B cell (primary cell): ENCODE measurements at regions not wholly inside any gene's neighbourhood (a gene's known extent, or its start where the extent isn't known, plus 50 kb on each side); places are given as distances from the start of the nearest gene placed in this dataset.

Experiments used
- ATAC-seq: fragments of 200-7000 bp; cut with Tn5 transposase; one replicate; pipeline ENCODE4 v1.10.0; 2021; ENCODE audit warnings: low read depth, mild to moderate bottlenecking, moderate number of reproducible peaks, moderate library complexity
- CTCF ChIA-PET: fragments of 350-600 bp; sonication (Branson Sonifier 250); formaldehyde crosslinking; loops from one replicate; lab custom pipeline; 2021; ENCODE audit warnings: antibody characterized with exemption, inconsistent platforms; lab: Charles Lee
- POLR2A ChIA-PET: fragments of 350-600 bp; sonication (Branson Sonifier 250); formaldehyde crosslinking; loops from one replicate; lab custom pipeline; 2021; ENCODE audit warnings: antibody characterized with exemption; lab: Charles Lee
- DNase-seq: peaks from one replicate; pipeline ENCODE4 v3.0.0; 2013
- H2AFZ ChIP-seq: 2 replicates; pipeline ENCODE4 v1.6.1; 2012; ENCODE audit warnings: mild to moderate bottlenecking, low read depth, low read length; ENCODE audit not compliant: insufficient read depth, poor library complexity, severe bottlenecking
- H3K27ac ChIP-seq, 2 donors: 1 replicate in 1 of 2; 2 replicates in 1 of 2; pipeline ENCODE4 v1.5.1; 2012 to 2013; ENCODE audit warnings: low read length in 2 of 2, mild to moderate bottlenecking in 2 of 2, moderate library complexity in 1 of 2
- H3K27me3 ChIP-seq, 4 experiments: fragments of 200-600 bp in 1 of 4; sonication (generic) in 1 of 4; replicated peaks in 1 of 4; 1 replicate in 2 of 4; 2 replicates in 2 of 4; pipeline versions ENCODE4 v1.6.1 to v1.7.0; 2013 to 2016; ENCODE audit warnings: low read length in 3 of 4, mild to moderate bottlenecking in 2 of 4, mixed read lengths in 1 of 4, moderate library complexity in 1 of 4; ENCODE audit not compliant: insufficient read depth in 4 of 4, control insufficient read depth in 3 of 4; ENCODE audit errors: control extremely low read depth in 1 of 4
- H3K36me3 ChIP-seq, 2 experiments: replicated peaks in 1 of 2; 1 replicate in 1 of 2; 2 replicates in 1 of 2; pipeline versions ENCODE4 v1.6.1 to v1.7.1; 2013; ENCODE audit warnings: low read length in 1 of 2; ENCODE audit not compliant: insufficient read depth in 2 of 2, control insufficient read depth in 1 of 2; ENCODE audit errors: control extremely low read depth in 1 of 2, extremely low read depth in 1 of 2
- H3K4me1 ChIP-seq, 2 donors: fragments of 200-600 bp in 1 of 2; sonication (generic) in 1 of 2; 1 replicate in 1 of 2; 2 replicates in 1 of 2; pipeline versions ENCODE4 v1.5.1 to v1.6.1; 2013 to 2017; ENCODE audit warnings: low read length in 2 of 2; ENCODE audit not compliant: control insufficient read depth in 2 of 2, insufficient read depth in 2 of 2
- H3K4me2 ChIP-seq: replicated peaks from 2 replicates; pipeline ENCODE3; 2012; ENCODE audit warnings: mild to moderate bottlenecking, low read depth, low read length; ENCODE audit not compliant: poor library complexity, severe bottlenecking
- H3K4me3 ChIP-seq, 5 experiments: fragments of 200-600 bp in 1 of 5; sonication (generic) in 1 of 5; 1 replicate in 3 of 5; 2 replicates in 2 of 5; pipeline versions ENCODE4 v1.5.1 to v1.7.0; 2011 to 2016; ENCODE audit warnings: low read length in 4 of 5, mild to moderate bottlenecking in 4 of 5, low read depth in 2 of 5, control low read depth in 1 of 5, moderate library complexity in 1 of 5; ENCODE audit not compliant: insufficient read depth in 1 of 5; ENCODE audit errors: control extremely low read depth in 1 of 5, extremely low read depth in 1 of 5
- H3K79me2 ChIP-seq: fragments of 200-600 bp; sonication (generic); one replicate; pipeline ENCODE4 v1.6.0; 2016; ENCODE audit warnings: low read length; ENCODE audit not compliant: control insufficient read depth, insufficient read depth
- H3K9ac ChIP-seq: fragments of 200-600 bp; sonication (generic); 2 replicates; pipeline ENCODE4 v1.6.1; 2017; ENCODE audit warnings: mild to moderate bottlenecking, low read length, moderate library complexity
- H3K9me3 ChIP-seq, 3 donors: one replicate each; pipeline versions ENCODE4 v1.6.1 to v1.7.1; 2013; ENCODE audit warnings: low read length in 2 of 3; ENCODE audit not compliant: control insufficient read depth in 2 of 3, insufficient read depth in 1 of 3; ENCODE audit errors: control extremely low read depth in 1 of 3
- H4K20me1 ChIP-seq: 2 replicates; pipeline ENCODE4 v1.6.0; 2012; ENCODE audit warnings: mild to moderate bottlenecking, low read length; ENCODE audit not compliant: insufficient read depth, control insufficient read depth, poor library complexity, severe bottlenecking
- H3K27ac Mint-ChIP-seq: one replicate; pipeline ENCODE4 v1.8.0; 2021; ENCODE audit warnings: mixed read lengths
- H3K27me3 Mint-ChIP-seq: one replicate; pipeline ENCODE4 v1.8.0; 2021; ENCODE audit warnings: mixed read lengths
- H3K4me1 Mint-ChIP-seq: one replicate; pipeline ENCODE4 v1.8.0; 2021; ENCODE audit warnings: mixed read lengths
- H3K4me3 Mint-ChIP-seq: one replicate; pipeline ENCODE4 v1.8.0; 2021; ENCODE audit warnings: mixed read lengths
- H3K9me3 Mint-ChIP-seq: one replicate; pipeline ENCODE4 v1.8.0; 2022; ENCODE audit warnings: mixed read lengths; ENCODE audit not compliant: insufficient read depth
- CTCF ChIP-seq: fragments of 200-600 bp; IDR thresholded peaks from one replicate; pipeline ENCODE4 v1.8.0; 2022; ENCODE audit warnings: antibody characterized with exemption, mild to moderate bottlenecking
- EZH2 ChIP-seq: IDR thresholded peaks from 2 replicates; pipeline ENCODE4 v1.6.1; 2012; ENCODE audit warnings: borderline replicate concordance, low read depth, mild to moderate bottlenecking, moderate library complexity, low read length; ENCODE audit not compliant: insufficient read depth, poor library complexity, severe bottlenecking
- WGBS: methylation state at CpG from one replicate; pipeline ENCODE4 v1.1.5; 2013; ENCODE audit warnings: missing lambda C conversion rate; ENCODE audit not compliant: insufficient coverage; 5-methylcytosine and 5-hydroxymethylcytosine counted together
- intact Hi-C: fragments of 100-400 bp; cut with micrococcal nuclease; formaldehyde crosslinking; loops from one replicate; pipeline ENCODE4 v1.10.0; 2022

- Mint-ChIP-seq H3K27ac (no peak overlapping the region), H3K9me3 (no peaks in the 10 kb centered on the region), H3K4me3 (no peak overlapping the region), H3K4me1 (no peaks in the 10 kb centered on the region), H3K27me3 (no peaks in the 10 kb centered on the region)
- Histone ChIP-seq H3K4me1 (no peaks in the 10 kb centered on the region), H3K9ac (no peak overlapping the region), H3K4me2 (no peak overlapping the region), H4K20me1 (no peaks in the 10 kb centered on the region), H3K36me3 (no peaks in the 10 kb centered on the region), H3K27me3 (no peaks in the 10 kb centered on the region), H2AFZ (no peak overlapping the region), H3K4me3 (no peak overlapping the region), H3K27ac (no peak overlapping the region), H3K9me3 (no peaks in the 10 kb centered on the region), H3K79me2 (no peaks in the 10 kb centered on the region)
- DNase-seq (no peak), ATAC-seq (no peak)
- 100% methylated on average over 5 of the region's 11 CpGs for WGBS
- intact Hi-C loops = no loop called here
- no peak for TF ChIP-seq EZH2
- TF ChIP-seq CTCF = no peak
- ChIA-PET CTCF (no interaction called here), POLR2A (no interaction called here)
Measured at GRCh38 chr18:52200921-52201663, 138.9 kb upstream of the DCC start.

GRCh38 chr18:52208646-52209045, 131.4 kb upstream of the DCC start:
- Histone ChIP-seq H3K36me3 (no peaks in the 10 kb centered on the region), H3K27ac (no peak overlapping the region), H3K9ac (no peak overlapping the region), H3K27me3 (no peaks in the 10 kb centered on the region), H2AFZ (no peak overlapping the region), H4K20me1 (no peaks in the 10 kb centered on the region), H3K4me3 (no peak overlapping the region), H3K4me2 (no peak overlapping the region), H3K79me2 (no peaks in the 10 kb centered on the region), H3K4me1 (no peaks in the 10 kb centered on the region), H3K9me3 (no peaks in the 10 kb centered on the region)
- Mint-ChIP-seq H3K4me3 (no peak overlapping the region), H3K9me3 (peaks cover 2% of the 10 kb centered on the region), H3K4me1 (no peaks in the 10 kb centered on the region), H3K27me3 (no peaks in the 10 kb centered on the region), H3K27ac (no peak overlapping the region)
- intact Hi-C loops = no loop called here
- no peak for DNase-seq
- no peak for ATAC-seq
- TF ChIP-seq CTCF (no peak), EZH2 (no peak)
- ChIA-PET CTCF (no interaction called here), POLR2A (no interaction called here)
- WGBS = 100% methylated on average over 1 of the region's 3 CpGs
